ENCODE measurements at regions not wholly inside any gene's neighbourhood (a gene's known extent, or its start where the extent isn't known, plus 50 kb on each side); places are given as distances from the start of the nearest gene placed in this dataset.

- no peaks in the 10 kb centered on the region for H3K27me3 ChIP-seq
- no peak overlapping the region for H3K4me2 ChIP-seq
- no peak overlapping the region for H3K4me3 ChIP-seq
- no peaks in the 10 kb centered on the region for H4K20me1 ChIP-seq
- H3K36me3 ChIP-seq = no peaks in the 10 kb centered on the region
- H3K9ac ChIP-seq = no peak overlapping the region
- TF ChIP-seq Cebpa-rat (IDR thresholded peaks at IDR 0.05) = no peak
- no peaks in the 10 kb centered on the region for H3K9me3 ChIP-seq
- no peak overlapping the region for H3K27ac ChIP-seq
- H3K4me1 ChIP-seq = no peaks in the 10 kb centered on the region
Observed at GRCh38 chr18:41577529-41577928, 377.5 kb upstream of the PIK3C3 start.

GRCh38 chr18:41576643-41577042 lies 378.4 kb upstream of the PIK3C3 start:
- Histone ChIP-seq H3K9me3 (no peaks in the 10 kb centered on the region), H4K20me1 (no peaks in the 10 kb centered on the region), H3K4me2 (no peak overlapping the region), H3K4me3 (no peak overlapping the region), H3K27me3 (no peaks in the 10 kb centered on the region), H3K36me3 (no peaks in the 10 kb centered on the region), H3K9ac (no peak overlapping the region), H3K4me1 (no peaks in the 10 kb centered on the region), H3K27ac (no peak overlapping the region)
- TF ChIP-seq Cebpa-rat (IDR thresholded peaks at IDR 0.05) = no peak

GRCh38 chr18:41569867-41570266 lies 385.2 kb upstream of the PIK3C3 start:
- Histone ChIP-seq H3K4me1 (no peaks in the 10 kb centered on the region), H3K9me3 (no peaks in the 10 kb centered on the region), H3K4me3 (no peak overlapping the region), H3K27me3 (no peaks in the 10 kb centered on the region), H3K36me3 (no peaks in the 10 kb centered on the region), H3K27ac (no peak overlapping the region), H4K20me1 (no peaks in the 10 kb centered on the region), H3K4me2 (no peak overlapping the region), H3K9ac (no peak overlapping the region)
- TF ChIP-seq Cebpa-rat (IDR thresholded peaks at IDR 0.05) = no peak

- no peak overlapping the region for H3K4me3 ChIP-seq
- no peaks in the 10 kb centered on the region for H3K4me1 ChIP-seq
- H4K20me1 ChIP-seq = no peaks in the 10 kb centered on the region
- no peak overlapping the region for H3K27ac ChIP-seq
- no peak overlapping the region for H3K4me2 ChIP-seq
- H3K27me3 ChIP-seq = no peaks in the 10 kb centered on the region
- no peaks in the 10 kb centered on the region for H3K9me3 ChIP-seq
- H3K9ac ChIP-seq = no peak overlapping the region
- TF ChIP-seq Cebpa-rat (IDR thresholded peaks at IDR 0.05) = no peak
- H3K36me3 ChIP-seq = no peaks in the 10 kb centered on the region
Observed at GRCh38 chr18:41561961-41562360, 393.1 kb upstream of the PIK3C3 start.

GRCh38 chr18:41558715-41559114 lies 396.3 kb upstream of the PIK3C3 start:
- H3K4me3 ChIP-seq = no peak overlapping the region
- no peaks in the 10 kb centered on the region for H3K9me3 ChIP-seq
- H3K36me3 ChIP-seq = no peaks in the 10 kb centered on the region
- no peaks in the 10 kb centered on the region for H3K4me1 ChIP-seq
- no peak overlapping the region for H3K9ac ChIP-seq
- H4K20me1 ChIP-seq = no peaks in the 10 kb centered on the region
- no peak overlapping the region for H3K4me2 ChIP-seq
- H3K27ac ChIP-seq = no peak overlapping the region
- H3K27me3 ChIP-seq = no peaks in the 10 kb centered on the region
- no peak for TF ChIP-seq Cebpa-rat (IDR thresholded peaks at IDR 0.05)

DNA sequence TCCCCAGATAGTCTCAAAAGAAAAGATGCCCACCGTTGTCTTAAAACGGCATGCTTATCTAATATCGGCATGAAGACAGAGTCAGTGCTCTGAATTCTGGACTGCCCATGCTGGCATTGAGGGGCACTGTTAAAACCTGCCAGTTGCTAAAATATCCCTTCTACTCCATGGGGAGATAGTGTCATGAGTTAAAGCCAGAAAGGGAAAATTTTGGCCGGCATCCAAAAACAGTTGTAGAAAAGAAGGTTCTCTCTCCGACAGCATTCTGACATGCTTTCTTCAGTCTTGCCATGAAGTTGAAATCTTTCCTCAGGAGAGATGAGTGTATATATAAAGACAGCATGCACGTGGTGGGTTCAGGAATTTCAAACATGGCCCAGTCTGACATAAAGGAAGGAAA lies 401.3 kb upstream of the PIK3C3 start:
- Histone ChIP-seq H3K27ac (no peak overlapping the region), H3K36me3 (no peaks in the 10 kb centered on the region), H3K4me3 (no peak overlapping the region), H3K9me3 (no peaks in the 10 kb centered on the region), H4K20me1 (no peaks in the 10 kb centered on the region), H3K9ac (no peak overlapping the region), H3K4me1 (no peaks in the 10 kb centered on the region), H3K27me3 (no peaks in the 10 kb centered on the region), H3K4me2 (no peak overlapping the region)
- no peak for TF ChIP-seq Cebpa-rat (IDR thresholded peaks at IDR 0.05)

DNA sequence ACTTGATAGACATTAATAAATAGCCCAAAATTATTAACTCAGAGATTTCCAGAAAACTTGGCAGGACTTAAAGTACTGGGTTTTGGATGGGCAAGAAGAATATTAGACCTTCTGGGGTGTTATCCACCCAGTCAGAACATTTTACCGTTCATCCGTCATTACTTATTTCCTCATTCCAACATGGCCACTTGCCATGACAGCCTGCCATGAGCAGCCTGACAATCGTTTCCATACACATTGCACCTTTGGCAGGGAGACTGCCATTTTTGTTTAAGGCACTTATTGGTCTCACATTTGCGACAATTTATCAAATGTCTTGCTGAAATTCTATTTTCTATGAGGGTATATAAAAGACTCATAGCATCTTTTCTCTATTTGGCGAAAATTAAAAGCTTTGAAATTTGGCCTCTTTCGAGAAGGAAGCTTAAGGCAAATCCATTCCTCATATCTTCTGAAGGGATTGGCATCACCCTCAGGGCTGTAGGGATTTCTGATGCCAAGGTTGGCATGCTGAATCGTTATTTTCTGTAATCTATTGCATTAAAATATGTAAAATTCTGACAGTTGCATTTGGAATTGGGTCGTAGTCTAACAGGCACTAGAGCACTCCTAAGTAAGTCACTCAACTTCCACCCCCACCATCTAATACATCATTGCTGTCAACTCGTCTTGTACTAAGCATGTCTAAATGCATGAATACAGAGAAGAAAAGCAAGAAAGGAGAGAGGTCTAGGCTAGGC lies 406.3 kb upstream of the PIK3C3 start:
- Histone ChIP-seq H3K27me3 (no peaks in the 10 kb centered on the region), H3K4me3 (no peak overlapping the region), H3K9ac (no peak overlapping the region), H3K4me2 (no peak overlapping the region), H3K9me3 (no peaks in the 10 kb centered on the region), H3K4me1 (no peaks in the 10 kb centered on the region), H4K20me1 (no peaks in the 10 kb centered on the region), H3K36me3 (no peaks in the 10 kb centered on the region), H3K27ac (no peak overlapping the region)
- TF ChIP-seq Cebpa-rat (IDR thresholded peaks at IDR 0.05) = no peak

DNA sequence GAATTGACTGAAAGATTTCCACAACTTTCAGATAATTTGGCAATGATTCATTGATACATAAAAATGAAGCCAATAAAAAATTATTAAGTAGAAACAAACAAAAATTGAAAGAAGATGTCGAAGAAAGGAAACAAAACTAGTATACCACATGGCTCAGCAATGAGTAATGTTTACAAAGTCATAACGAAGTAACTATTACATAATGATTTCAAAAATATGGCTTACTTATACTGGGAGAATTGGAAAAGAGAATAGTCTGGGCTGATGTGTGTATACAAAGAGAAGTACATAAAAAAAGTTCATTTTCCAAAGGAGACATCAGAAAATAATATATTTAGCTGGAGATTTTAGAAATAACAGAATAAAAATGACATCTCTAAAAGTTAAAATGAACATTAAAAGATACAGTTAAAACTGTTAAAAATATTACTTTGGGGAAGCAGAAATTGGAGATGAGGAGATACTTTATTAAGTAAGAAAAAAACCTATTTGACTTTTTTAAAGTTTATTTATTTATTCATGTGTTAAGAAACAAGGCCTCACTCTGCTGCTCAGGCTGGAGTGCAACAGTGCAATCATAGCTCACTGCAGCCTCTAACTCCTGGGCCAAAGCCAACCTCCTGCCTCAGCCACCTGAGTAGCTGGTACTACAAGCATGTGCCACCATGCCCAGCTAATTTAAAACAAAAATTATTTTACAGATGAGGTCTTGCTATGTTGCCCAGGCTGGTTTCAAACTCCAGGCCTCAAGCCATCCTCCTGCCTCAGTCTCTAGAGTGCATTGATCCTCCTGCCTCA lies 409.7 kb upstream of the PIK3C3 start:
- Histone ChIP-seq H3K9me3 (no peaks in the 10 kb centered on the region), H4K20me1 (no peaks in the 10 kb centered on the region), H3K27me3 (no peaks in the 10 kb centered on the region), H3K4me2 (no peak overlapping the region), H3K4me3 (no peak overlapping the region), H3K4me1 (no peaks in the 10 kb centered on the region), H3K27ac (no peak overlapping the region), H3K36me3 (no peaks in the 10 kb centered on the region), H3K9ac (no peak overlapping the region)
- TF ChIP-seq Cebpa-rat (IDR thresholded peaks at IDR 0.05) = no peak

GRCh38 chr18:41543815-41544214 lies 411.2 kb upstream of the PIK3C3 start:
- no peaks in the 10 kb centered on the region for H4K20me1 ChIP-seq

DNA sequence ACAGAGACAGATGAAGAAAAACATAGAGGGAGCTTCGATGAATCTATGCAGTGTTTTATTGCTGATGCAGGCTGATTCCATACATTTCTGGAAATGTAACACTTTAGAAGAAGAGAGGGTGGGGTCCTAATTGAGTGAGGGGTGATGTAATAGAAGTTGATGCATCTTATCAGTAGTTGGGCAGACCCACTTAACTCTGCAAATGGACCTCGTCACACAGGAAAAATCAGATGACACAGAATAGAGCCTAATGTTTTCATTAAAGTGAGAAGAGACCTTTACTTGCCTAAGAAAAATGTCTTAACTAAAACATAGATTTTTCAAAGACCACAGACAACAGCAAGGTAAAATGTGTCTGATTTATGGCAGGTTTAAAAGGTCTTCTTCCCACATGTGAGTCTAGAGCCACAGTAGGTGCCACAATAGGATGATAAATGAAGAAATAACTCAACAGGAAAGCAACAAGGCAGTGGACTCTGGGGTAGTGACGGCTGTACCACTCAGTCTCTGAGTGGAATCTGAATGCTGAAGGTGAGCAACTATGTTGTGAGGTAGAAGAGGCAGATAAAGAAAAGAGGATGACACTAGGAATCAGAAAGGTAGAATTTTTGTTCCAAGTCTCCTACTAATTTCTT lies 414.7 kb upstream of the PIK3C3 start:
- Histone ChIP-seq H3K4me3 (no peak overlapping the region), H3K9me3 (no peaks in the 10 kb centered on the region), H3K4me2 (no peak overlapping the region), H3K4me1 (no peaks in the 10 kb centered on the region), H3K27ac (no peak overlapping the region), H3K9ac (no peak overlapping the region), H3K27me3 (no peaks in the 10 kb centered on the region), H3K36me3 (no peaks in the 10 kb centered on the region), H4K20me1 (no peaks in the 10 kb centered on the region)
- no peak for TF ChIP-seq Cebpa-rat (IDR thresholded peaks at IDR 0.05)

More at GRCh38 chr18:41543815-41544214, 411.2 kb upstream of the PIK3C3 start:
- Histone ChIP-seq H3K27me3 (no peaks in the 10 kb centered on the region), H3K9me3 (no peaks in the 10 kb centered on the region), H3K36me3 (no peaks in the 10 kb centered on the region), H3K27ac (no peak overlapping the region), H3K4me1 (no peaks in the 10 kb centered on the region), H3K4me3 (no peak overlapping the region), H3K9ac (no peak overlapping the region), H3K4me2 (no peak overlapping the region)
- no peak for TF ChIP-seq Cebpa-rat (IDR thresholded peaks at IDR 0.05)
